GM19193 (cell line): ENCODE measurements at regions not wholly inside any gene's neighbourhood (a gene's known extent, or its start where the extent isn't known, plus 50 kb on each side); places are given as distances from the start of the nearest gene placed in this dataset.

ENCODE experiments used
- POLR2A ChIP-seq: IDR thresholded peaks from 4 replicates; pipeline ENCODE4 v1.6.1; 2011; ENCODE audit not compliant: insufficient read depth, insufficient read length; ENCODE audit errors: extremely low read depth

DNA sequence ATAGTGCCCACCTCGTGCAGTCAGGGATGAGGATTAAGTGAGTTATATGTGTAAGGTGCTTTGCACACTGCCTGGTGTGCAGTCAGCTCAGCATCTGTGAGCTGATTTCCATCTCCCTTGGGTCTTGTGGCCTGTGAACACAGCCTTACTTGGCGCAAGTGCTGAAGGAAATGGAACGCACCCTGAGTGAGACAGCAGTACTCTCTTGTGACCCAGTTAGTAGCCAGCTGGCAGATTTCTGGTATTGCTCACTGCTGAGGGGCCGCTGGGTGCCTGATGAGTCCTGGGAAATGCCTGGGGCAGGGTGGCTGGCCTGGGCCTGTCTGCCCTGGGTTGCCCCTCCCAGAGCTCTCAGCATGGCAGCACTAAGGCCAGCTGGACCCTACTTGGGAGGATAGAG lies 90.9 kb upstream of the BOD1 start:
- TF ChIP-seq POLR2A: no peak

DNA sequence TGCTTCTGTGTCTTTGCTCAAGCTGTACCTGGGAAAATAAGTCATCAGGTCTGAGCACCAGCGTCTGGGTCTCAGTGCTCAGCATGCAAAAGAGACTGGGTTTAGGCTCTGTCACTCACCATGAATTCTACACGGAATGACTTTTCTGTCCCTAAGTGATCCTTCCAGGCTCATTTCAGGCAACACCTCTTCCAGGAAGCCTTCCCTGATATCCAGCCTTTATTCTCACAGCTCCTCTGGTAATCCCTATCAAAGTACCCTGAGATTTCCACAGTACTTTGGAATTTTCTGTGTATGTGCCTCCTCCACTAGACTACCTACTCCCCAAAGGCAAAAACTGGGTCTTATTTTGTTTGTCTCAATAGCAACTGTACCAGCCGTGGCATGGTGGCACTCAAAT lies 92.7 kb upstream of the BOD1 start:
- TF ChIP-seq POLR2A: no peak

DNA sequence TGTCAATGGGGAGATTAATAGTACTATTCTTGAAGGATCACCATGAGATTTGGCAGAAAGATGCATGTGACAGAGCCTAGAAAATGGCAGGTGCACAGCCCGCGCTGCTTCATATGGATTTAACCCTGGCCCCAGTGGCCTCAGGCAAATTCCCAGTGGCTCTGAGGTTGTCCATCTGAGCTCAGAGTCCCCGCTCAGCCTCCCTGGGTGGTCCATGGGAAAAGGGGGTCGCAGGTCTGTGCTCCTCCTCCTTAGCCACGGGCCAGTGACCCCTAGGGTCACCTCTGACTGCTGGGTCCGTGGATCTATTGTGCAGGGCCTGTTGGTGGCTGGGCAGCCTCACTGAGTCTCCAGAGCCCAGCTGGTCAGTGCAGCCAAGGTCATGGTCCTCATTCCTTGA lies 93.3 kb upstream of the BOD1 start:
- TF ChIP-seq POLR2A: no peak

DNA sequence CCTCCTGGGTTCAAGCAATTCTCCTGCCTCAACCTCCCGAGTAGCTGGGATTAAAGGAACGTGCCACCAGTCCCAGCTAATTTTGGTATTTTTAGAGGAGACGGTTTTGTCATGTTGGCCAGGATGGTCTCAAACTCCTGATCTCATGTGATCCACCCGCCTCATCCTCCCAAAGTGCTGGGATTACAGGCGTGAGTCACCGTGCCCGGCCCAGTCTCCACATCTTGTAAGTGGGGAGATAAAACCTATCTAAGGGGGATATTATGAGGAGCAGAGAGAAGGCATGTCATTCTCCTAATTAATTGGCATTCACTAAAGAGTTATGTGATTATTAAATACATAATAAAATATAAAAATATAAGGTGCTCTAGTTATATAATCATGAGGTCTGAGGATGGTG lies 94.1 kb upstream of the BOD1 start:
- TF ChIP-seq POLR2A: no peak

DNA sequence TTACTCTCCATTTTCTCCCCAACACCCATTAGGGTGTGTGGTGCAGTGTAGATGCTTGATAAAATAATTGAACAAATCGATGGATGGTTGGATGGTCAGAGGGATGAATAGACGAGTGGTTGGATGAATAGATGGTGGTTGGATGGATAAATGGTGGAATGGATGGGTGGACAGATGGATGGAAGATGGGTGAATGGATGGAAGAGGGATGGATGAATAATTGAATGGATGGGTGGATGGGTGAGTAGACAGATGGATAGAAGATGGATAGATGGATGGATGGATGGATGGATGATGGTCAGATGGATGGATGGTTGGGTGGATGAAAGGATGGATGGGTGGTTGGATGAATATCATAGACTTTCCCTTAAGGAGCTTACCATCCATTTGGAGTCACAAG lies 95.0 kb upstream of the BOD1 start:
- no peak for TF ChIP-seq POLR2A

DNA sequence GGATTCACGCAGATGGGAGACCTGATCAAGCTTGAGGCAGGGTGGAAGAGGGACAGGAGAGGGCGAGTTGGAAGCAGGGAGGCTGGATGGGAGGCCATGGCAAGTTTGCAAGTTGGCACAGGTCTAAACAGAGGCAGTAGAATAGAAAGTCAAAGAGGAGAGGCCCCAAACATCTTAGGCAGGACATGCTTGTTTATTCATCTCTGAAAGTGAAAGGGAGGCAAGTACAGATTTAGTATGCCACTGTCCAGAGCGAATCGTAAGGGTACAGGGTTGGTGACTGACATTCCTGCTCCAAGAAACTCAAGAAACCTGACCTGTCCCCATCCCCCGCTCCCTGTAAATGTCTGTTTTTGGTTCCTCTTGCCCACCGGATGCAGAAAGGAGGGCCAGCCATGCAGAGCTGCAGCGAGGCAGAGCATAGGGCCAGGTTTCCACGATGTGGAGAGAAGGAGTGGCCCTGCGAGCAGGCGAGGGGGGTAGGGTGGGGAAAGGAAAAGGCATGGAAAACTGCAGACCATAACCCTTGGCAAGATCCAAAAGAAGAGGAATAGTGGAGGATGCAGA lies 96.2 kb upstream of the BOD1 start:
- no peak for TF ChIP-seq POLR2A

DNA sequence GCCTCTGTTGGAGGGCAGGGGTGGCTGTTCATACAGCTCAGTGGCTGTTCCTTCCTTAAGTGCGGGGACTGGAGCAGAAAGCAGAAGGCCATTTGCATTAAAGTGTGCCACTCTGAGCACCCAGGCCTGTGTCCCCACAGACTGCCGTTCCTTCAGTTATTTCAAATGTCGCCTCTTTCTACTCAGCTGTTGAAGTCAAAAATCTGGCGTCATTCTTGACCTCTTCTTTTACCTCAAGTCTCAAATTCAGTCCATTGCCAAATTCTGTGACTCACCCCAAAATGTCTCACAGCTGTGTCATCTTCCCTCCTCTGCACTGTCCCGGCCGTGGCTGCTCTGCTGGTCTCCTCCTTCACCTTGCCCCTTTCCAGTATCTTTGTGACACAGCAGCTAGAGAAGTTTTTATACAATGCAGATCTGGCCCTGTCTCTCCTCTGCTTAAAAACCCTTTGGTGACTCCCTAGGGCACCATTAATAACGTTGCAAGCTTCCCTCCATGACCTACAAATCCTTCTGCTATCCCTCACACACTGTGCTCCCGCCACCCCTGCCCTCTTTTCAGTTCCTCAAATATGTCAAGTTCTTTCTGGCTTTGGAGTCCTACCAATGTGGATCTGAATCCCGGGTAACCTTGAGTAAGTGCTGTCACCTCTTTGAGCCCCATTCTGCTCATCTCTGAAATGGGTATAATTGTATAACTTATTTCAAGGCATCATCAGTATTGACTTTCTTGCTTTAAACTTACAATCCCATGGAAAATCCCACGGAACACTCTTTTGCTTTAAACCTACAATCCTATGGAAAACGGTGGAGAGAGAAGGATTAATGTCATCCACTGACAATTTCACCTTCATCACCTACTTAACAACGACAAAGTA lies 98.3 kb upstream of the BOD1 start:
- no peak for TF ChIP-seq POLR2A

DNA sequence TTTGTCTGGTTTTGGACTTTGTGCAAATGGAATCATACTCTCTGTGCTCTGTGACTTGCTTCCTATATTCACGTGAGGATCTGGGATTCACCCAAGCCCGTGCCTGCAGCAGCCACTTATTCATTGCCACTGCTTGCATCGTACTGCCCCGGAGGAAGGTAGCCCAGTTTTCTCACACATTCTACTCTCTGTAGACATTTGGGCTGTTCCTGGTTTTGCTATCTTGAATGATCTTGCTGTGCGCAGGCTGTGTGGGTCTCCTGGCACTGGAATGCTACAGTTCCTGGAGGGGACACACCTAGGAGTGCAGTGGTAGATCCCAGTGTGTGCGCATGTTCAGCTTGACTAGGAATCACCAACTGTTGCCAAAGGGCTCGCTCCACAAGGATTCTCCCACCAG lies 99.2 kb upstream of the BOD1 start:
- TF ChIP-seq POLR2A: no peak

DNA sequence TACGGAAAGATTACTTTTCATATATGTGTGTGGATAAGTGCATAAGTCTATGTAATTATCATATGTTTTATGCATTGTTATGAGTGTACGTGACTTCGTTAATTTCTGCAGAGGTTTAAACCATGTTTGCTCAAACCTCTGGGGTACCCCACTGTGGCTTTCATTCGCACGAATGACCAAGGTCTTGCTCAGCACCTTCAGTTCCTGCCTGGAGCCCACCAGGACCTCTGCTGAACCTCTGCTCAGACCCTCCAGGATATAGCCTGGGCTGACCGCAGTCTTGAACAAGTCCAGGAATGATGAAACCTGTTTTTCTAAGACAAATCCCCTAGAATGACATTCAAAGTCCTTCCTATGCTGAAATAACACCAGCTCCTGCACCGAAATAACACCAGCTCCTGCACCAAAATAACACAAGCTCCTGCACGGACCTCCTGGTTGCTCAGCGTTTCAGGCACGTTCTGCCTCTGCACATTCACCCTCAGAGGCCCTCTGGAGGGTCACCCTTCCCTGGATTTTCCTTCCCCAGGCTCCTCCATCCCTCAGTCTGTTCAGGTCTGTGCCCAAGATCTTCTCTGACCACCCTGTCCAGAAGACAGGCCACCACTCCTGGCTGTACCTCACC lies 99.7 kb upstream of the BOD1 start:
- TF ChIP-seq POLR2A: no peak

DNA sequence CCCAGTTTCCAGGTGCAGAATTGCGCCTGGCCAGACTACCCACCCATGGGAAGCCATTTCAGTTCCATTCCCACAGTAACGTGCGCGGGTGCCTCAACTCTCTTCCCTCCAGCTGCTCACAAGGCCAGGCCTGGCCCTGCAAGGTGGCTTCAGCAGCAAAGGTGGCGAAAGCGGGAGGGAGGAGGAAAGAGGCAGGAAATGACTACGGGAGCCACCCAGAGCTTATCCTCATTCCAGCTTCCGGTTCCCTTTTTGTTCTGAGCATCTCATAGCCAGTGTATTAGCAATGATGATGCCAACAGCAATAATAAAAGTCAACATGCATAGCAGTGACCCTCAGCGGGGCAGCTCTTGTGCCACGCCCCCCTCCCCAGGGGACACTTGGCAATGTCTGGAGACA lies 101.5 kb upstream of the BOD1 start:
- TF ChIP-seq POLR2A: no peak

DNA sequence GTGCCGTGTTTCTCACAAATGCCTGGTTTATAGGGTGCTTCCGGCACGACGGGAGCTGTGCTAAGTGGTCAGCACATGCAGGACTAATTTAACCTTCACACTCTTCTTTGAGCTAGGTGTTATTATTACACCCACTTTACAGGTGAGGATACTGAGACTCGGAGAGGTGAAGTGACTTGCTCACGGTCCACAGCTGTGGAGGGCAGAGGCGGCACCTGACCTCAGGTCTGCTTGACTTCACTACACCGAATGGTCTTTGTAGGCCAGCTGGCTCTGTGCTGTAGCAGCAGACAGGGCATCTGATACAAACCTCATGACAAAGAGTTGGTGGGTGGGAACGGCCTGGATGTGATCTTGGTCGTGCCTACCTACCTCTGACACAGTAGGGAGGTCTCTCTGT lies 102.0 kb upstream of the BOD1 start:
- TF ChIP-seq POLR2A: no peak

DNA sequence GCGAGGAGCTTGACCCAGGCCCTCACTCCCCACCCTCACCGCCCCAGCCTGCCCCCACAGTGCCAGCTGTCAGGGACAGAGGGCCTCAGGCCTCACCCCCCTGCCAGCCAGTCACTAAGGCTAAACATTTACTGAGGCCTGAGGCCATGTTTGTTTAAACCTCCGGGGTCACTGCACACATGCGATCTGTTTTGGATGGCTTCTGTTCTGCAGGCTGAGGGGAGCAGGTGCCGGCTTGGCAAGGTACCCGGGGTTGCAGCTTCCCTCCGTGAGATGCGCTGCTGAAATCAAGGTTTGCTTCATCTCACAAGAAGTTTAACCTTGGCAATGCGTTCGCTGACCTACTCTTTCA lies 103.3 kb upstream of the BOD1 start:
- TF ChIP-seq POLR2A: no peak

DNA sequence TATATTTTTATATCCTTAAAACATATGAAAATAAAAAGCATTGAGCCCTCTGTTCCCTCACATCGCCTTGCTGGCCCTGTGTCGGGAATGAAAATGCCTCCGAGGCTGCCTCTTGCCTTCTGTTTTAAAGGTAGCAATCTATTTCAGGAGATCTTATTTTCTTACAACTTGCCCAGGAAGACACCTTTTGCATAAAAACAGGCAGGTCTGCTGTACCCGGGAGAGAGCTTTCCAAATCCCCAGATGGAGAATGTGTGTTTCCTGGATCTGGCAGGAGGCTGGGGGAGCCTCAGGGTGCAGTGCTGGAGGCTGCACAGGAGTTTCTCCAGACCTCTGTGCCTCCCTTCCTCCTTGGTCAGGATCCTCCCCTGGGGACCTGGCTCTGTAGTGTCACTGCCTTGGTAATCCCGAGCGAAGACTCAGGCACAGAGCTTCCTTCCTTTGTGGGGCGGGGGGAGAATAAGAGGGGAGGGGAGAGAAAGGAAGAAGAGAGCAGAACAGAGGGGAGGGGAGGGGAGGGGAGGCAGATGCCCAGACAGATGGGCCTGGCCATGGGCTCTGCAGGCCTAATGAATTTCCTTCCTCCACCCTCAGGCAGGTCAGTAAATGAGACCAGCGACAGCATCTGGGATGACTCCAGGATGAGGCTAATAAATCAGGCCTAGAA lies 104.0 kb upstream of the BOD1 start:
- no peak for TF ChIP-seq POLR2A

DNA sequence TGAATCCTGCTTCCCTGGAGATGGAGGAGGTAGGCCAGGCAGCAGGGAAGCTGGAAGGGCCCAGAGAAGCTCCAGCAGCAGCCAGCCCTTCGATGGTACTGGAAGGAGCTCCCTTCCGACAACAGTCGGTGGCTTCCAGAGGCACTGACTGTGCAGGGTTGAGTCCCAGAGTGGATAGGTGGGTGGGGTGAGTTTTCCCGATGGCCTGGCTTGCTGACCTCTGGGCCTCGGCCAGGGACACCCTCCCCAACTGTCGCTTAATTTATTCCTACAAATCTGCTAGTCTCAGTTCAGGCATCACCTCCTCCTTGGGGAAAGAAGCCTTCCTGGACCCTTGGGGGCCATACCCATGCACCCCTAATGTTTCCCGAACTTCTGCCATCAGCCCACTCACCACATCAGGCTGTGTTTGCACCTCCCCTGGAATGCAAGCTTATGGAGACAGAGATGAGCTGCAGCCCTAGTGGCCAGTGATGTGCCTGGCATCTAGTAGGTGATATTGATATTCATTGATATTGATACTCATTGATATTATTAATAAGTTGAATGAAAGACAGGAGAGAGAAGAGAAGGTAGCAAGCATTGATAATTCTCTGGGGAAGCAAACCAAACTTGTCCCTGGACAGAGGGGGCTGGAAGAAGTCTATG lies 104.6 kb upstream of the BOD1 start:
- TF ChIP-seq POLR2A: no peak

DNA sequence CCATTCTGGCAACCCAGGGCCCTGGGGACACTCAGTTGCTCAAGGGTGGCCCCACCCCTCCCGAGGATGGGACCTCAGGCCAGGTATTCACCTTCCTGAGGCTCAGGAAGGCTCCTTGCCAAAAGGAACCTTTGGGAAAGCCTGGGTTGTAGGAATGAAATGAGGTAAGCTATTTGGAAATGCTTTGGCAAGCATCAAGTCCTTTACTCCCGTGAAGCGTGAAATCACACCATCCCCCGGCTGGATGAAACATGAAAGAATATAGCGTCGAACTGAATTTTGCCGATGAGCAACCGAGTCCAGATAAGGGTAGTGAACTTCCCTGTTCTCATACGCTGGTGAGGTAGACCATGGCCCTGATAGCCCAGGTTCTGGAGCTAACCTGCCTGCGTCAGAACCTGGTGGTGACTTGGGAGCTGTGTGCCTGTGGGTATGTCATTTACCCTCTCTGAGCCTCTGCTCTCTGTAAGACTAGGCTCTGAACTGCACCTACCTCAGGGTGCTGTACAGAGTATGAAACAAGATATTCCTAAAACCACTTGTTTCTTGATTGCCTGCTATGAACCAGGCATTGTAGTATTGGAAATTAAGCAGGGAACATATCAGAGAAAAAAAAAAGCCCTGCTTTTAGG lies 105.3 kb upstream of the BOD1 start:
- no peak for TF ChIP-seq POLR2A
